HUES64 (cell line): ENCODE measurements at regions not wholly inside any gene's neighbourhood (a gene's known extent, or its start where the extent isn't known, plus 50 kb on each side); places are given as distances from the start of the nearest gene placed in this dataset.
"Not testable (repeated sequence)": the region's sequence is repeated elsewhere in the genome, so short reads cannot be mapped to it uniquely, and the experiment has no call there.

Experiments
- H3K27ac ChIP-seq: 2 replicates; pipeline ENCODE4 v1.7.0; 2013; ENCODE audit warnings: low read depth, low read length, inconsistent platforms
- H3K27me3 ChIP-seq: 2 replicates; pipeline ENCODE4 v1.6.1; 2013; ENCODE audit warnings: mild to moderate bottlenecking, low read length; ENCODE audit not compliant: insufficient read depth
- H3K36me3 ChIP-seq: 2 replicates; pipeline ENCODE4 v1.6.1; 2013; ENCODE audit warnings: mild to moderate bottlenecking, low read length; ENCODE audit not compliant: insufficient read depth
- H3K4me1 ChIP-seq: 2 replicates; pipeline ENCODE4 v1.6.1; 2013; ENCODE audit warnings: mild to moderate bottlenecking, low read length, moderate library complexity; ENCODE audit not compliant: insufficient read depth
- H3K4me3 ChIP-seq: 2 replicates; pipeline ENCODE4 v1.5.1; 2013; ENCODE audit warnings: mild to moderate bottlenecking, low read length, moderate library complexity
- H3K9ac ChIP-seq: 2 replicates; pipeline ENCODE4 v1.6.1; 2013; ENCODE audit warnings: mild to moderate bottlenecking, low read depth, low read length
- H3K9me3 ChIP-seq: 2 replicates; pipeline ENCODE4 v1.6.1; 2013; ENCODE audit warnings: low read depth, low read length; ENCODE audit not compliant: insufficient read depth
- WGBS: fragments of 150-250, 120-280 bp; methylation state at CpG from one replicate; pipeline ENCODE4 v1.1.7; 2013; ENCODE audit warnings: missing lambda C conversion rate; 5-methylcytosine and 5-hydroxymethylcytosine counted together

DNA sequence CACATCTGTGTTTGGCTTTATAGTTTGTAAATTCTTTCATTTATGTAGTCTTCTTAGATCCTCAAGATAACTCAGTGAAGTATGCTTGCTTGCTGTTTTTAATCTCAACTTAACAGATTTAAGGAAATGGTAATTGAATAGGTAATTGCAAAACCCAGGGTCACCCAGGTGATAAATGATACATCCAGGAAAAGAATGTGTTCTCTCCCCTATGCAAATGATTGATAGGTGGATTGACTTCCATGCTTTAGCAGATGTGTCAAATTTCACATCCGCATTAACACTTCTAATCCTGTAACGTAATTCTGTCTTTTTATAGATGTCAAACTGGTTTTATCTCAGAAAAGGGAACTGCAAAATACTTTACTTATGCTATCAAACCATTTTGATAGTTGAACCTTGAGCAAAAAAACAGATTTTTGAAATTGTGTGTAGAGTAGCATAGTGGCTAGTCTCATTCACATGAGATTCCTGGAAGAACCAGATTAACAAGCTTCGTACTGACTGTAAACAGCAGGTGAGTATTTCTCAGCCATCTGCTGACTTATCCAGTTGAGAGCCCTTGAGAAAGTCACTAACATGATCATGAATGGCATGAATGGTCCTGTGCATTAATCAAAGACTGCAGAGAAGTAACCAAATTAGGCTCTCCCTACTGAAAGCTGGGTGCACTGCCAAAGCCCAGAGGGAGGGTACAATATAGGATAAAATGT, 86.7 kb upstream of the PAM start:
- WGBS: 78% methylated on average over 3 of the region's 3 CpGs

GRCh38 chr5:102670224-102670836, 84.8 kb upstream of the PAM start:
- no peaks in the 10 kb centered on the region; the same call in 1 of the 2 replicates for H3K9me3 ChIP-seq
- peak overlapping the region; percentile 76 for H3K9ac ChIP-seq
- H3K27me3 ChIP-seq: no peaks in the 10 kb centered on the region
- H3K27ac ChIP-seq: no peak overlapping the region
- H3K4me3 ChIP-seq: peak overlapping the region; percentile 66
- no peaks in the 10 kb centered on the region for H3K36me3 ChIP-seq
- H3K4me1 ChIP-seq: peaks cover 24% of the 10 kb centered on the region
- WGBS: 65% methylated on average over 8 of the region's 9 CpGs

More for the DNA sequence above, 86.7 kb upstream of the PAM start:
- peaks cover 32% of the 10 kb centered on the region for H3K4me1 ChIP-seq
- no peaks in the 10 kb centered on the region; the same call in 1 of the 2 replicates for H3K9me3 ChIP-seq
- no peak overlapping the region for H3K4me3 ChIP-seq
- H3K9ac ChIP-seq: no peak overlapping the region
- no peak overlapping the region for H3K27ac ChIP-seq
- H3K36me3 ChIP-seq: no peaks in the 10 kb centered on the region
- H3K27me3 ChIP-seq: no peaks in the 10 kb centered on the region

DNA sequence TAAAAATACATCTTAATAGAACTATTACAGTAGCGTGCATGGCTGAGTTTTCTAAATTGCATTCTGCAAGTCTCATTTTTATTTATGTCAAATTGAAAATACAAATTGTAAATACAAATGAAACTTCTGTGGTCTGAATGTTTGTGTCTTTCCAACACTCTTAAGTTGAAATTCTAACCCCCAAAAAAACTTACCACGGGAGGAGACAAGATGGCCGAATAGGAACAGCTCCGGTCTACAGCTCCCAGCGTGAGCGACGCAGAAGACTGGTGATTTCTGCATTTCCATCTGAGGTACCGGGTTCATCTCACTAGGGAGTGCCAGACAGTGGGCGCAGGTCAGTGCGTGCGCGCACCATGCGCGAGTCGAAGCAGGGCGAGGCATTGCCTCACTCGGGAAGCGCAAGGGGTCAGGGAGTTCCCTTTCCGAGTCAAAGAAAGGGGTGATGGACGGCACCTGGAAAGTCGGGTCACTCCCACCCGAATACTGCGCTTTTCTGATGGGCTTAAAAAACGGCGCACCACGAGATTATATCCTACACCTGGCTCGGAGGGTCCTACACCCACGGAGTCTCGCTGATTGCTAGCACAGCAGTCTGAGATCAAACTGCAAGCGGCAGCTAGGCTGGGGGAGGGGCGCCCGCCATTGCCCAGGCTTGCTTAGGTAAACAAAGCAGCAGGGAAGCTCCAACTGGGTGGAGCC, 83.9 kb upstream of the PAM start:
- 20% methylated on average over 31 of the region's 32 CpGs for WGBS

DNA sequence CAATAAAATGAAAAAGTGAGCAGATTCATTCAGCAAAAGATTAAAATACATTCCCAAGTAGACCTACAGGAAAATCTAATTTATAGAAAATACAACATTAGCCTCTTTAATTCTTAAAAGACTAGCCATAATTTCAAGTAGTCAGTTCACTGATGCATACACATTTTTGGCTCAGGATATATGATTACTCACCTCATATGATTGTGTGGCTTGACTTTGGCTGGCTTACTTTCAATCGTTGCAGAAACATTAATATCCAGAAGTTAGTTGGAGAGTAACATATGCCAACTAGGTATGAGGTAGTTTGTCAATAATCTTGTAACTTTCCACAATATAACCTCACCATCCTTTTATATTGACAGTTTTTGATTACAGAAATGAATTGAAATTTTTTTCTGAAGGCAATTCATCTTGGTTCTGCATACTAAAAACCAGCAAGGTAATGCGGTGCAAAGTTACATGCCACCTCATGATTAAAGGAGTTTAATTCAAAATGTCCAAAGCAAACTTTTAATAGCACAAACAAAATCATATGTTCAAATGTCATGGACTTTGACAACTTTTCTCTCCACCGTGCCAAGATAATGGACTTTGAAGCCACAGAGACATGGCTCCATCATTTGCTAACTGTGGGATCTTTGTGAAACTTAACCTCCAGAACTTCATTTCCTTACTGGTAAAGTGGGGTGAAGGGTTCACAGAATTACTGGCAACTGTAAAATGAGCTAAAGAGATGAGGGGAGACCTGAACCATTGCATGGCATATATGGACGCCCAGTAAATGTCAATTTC, 76.6 kb upstream of the PAM start:
- Histone ChIP-seq H3K36me3 (no peaks in the 10 kb centered on the region), H3K27me3 (no peaks in the 10 kb centered on the region), H3K27ac (no peak overlapping the region), H3K4me3 (no peak overlapping the region), H3K4me1 (no peaks in the 10 kb centered on the region), H3K9me3 (no peaks in the 10 kb centered on the region), H3K9ac (no peak overlapping the region)
- 78% methylated on average over 3 of the region's 4 CpGs for whole genome bisulfite sequencing

More for the DNA sequence above, 83.9 kb upstream of the PAM start:
- not testable (repeated sequence) for H3K27me3 ChIP-seq, H3K27ac ChIP-seq, H3K36me3 ChIP-seq, H3K9me3 ChIP-seq
- H3K9ac ChIP-seq: peak overlapping the region; percentile 76
- peak overlapping the region; percentile 66 for H3K4me3 ChIP-seq
- peaks cover 16% of the 10 kb centered on the region for H3K4me1 ChIP-seq

GRCh38 chr5:102681403-102681983, 73.6 kb upstream of the PAM start:
- Histone ChIP-seq H3K27ac (no peak overlapping the region), H3K4me3 (no peak overlapping the region), H3K4me1 (no peaks in the 10 kb centered on the region), H3K9me3 (no peaks in the 10 kb centered on the region), H3K27me3 (no peaks in the 10 kb centered on the region), H3K36me3 (no peaks in the 10 kb centered on the region), H3K9ac (no peak overlapping the region)
- WGBS: no CpG with 5 or more reads among the region's 2 CpGs

DNA sequence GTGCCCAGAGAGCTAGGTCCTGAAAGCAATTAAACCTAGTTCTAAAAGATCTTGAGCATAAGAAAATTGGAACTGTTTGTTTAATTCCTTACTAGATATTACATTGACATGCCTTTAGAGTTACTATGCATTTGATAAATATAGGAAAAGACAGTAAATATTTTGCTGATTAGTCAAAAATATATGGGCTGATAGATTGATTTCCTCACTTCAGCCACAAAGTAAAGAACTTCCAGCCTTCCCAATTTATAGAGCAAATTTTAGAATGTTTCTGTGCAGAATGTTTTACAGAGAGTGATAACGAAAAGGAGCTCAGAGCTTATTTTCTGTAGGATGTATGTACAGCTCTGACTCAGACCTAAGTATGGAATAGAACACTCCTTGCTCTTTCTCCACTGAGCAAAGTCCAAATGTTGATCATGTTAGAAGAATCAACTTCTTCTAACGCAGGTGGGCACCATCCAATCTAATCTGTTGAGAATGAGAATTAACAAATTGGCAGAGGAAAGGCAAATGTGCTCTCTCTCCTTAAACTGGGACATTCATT, 72.9 kb upstream of the PAM start:
- Histone ChIP-seq H3K9ac (no peak overlapping the region), H3K27ac (no peak overlapping the region), H3K4me3 (no peak overlapping the region), H3K36me3 (no peaks in the 10 kb centered on the region), H3K27me3 (no peaks in the 10 kb centered on the region), H3K9me3 (no peaks in the 10 kb centered on the region), H3K4me1 (no peaks in the 10 kb centered on the region)
- 96% methylated on average over 2 of the region's 2 CpGs for WGBS

- not testable (repeated sequence) for H3K9ac ChIP-seq, H3K27ac ChIP-seq
- 90% methylated on average over 5 of the region's 7 CpGs for WGBS
Measured at GRCh38 chr5:102688076-102688475, 67.0 kb upstream of the PAM start.

DNA sequence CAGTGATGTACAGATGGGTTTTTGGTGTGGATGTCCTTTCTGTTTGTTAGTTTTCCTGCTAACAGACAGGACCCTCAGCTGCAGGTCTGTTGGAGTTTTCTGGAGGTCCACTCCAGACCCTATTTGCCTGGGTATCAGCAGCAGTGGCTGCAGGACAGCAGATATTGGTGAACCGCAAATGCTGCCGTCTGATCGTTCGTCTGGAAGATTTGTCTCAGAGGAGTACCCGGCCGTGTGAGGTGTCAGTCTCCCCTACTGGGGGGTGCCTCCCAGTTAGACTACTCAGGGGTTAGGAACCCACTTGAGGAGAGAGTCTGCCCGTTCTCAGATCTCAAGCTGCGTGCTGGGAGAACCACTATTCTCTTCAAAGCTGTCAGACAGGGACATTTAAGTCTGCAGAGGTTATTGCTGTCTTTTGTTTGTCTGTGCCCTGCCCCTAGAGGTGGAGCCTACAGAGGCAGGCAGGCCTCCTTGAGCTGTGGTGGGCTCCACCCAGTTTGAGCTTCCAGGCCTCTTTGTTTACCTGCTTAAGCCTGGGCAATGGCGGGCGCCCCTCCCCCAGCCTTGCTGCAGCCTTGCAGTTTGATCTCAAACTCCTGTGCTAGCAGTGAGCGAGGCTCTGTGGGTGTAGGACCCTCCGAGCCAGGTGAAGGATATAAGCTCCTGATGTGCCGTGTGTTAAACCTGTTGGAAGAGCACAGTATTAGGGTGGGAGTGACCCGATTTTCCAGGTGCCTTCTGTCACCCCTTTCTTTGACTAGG, 66.3 kb upstream of the PAM start:
- H3K27me3 ChIP-seq, H3K4me1 ChIP-seq, H3K9ac ChIP-seq, H3K27ac ChIP-seq, H3K36me3 ChIP-seq, H3K4me3 ChIP-seq: not testable (repeated sequence)
- peaks cover 13% of the 10 kb centered on the region for H3K9me3 ChIP-seq
- 92% methylated on average over 14 of the region's 14 CpGs for WGBS

More at GRCh38 chr5:102688076-102688475, 67.0 kb upstream of the PAM start:
- not testable (repeated sequence) for H3K4me1 ChIP-seq, H3K36me3 ChIP-seq, H3K4me3 ChIP-seq, H3K27me3 ChIP-seq
- H3K9me3 ChIP-seq: peaks cover 13% of the 10 kb centered on the region

DNA sequence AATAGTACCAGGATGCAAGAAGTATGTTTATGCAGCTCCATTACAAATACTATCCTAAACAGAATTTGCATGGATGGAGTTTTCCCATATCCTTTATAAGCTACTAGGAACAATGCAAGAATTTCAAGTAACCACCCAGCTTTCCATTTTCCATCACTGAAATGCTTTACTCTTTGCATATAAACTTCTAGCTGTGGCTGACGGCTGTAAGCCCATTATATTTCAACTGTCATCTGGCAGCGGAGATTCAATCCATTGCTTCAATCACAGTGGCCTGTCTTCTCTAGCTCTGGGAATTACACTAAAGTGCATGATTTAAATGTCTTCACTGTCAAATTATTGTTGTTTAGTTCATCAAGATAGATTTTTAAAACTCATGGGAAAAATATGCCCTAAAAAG, 64.2 kb upstream of the PAM start:
- Histone ChIP-seq H3K36me3 (no peaks in the 10 kb centered on the region), H3K27me3 (no peaks in the 10 kb centered on the region), H3K4me3 (no peak overlapping the region), H3K9me3 (peaks cover 13% of the 10 kb centered on the region), H3K27ac (no peak overlapping the region), H3K9ac (no peak overlapping the region), H3K4me1 (no peaks in the 10 kb centered on the region)
- 92% methylated on average over 2 of the region's 2 CpGs for WGBS

DNA sequence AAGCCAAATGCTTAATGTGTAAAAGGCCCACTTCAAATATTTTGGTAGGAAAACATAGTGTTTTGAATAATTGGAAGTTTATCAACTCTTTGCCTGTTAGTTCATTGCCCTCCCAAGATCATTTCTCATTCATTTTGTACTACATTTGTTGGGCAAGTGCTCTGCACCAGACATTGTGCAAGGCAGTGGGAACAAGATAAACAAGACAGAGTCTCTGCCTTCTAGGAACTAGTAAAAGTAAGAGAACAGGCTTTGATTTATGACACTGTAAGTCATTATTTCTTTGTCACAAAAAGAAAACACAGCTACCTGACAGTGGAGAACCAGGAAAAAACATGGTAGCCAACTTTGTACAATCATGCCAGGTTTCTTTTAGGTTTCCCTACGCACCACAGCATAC, 63.7 kb upstream of the PAM start:
- Histone ChIP-seq H3K9me3 (peaks cover 13% of the 10 kb centered on the region), H3K27ac (no peak overlapping the region), H3K27me3 (no peaks in the 10 kb centered on the region), H3K36me3 (no peaks in the 10 kb centered on the region), H3K9ac (no peak overlapping the region), H3K4me3 (no peak overlapping the region), H3K4me1 (no peaks in the 10 kb centered on the region)
- WGBS: 97% methylated on average over 1 of the region's 1 CpG
